NT2/D1 (cell line): ENCODE measurements at regions not wholly inside any gene's neighbourhood (a gene's known extent, or its start where the extent isn't known, plus 50 kb on each side); places are given as distances from the start of the nearest gene placed in this dataset.

Experiments used
- DNase-seq: peaks from one replicate; pipeline ENCODE4 v3.0.0-alpha.2; 2011; ENCODE audit warnings: low read depth, low spot score
- H3K27me3 ChIP-seq: 2 replicates; pipeline ENCODE4 v1.6.0; 2011; ENCODE audit warnings: mild to moderate bottlenecking; ENCODE audit not compliant: insufficient read length, insufficient read depth
- H3K36me3 ChIP-seq: 2 replicates; pipeline ENCODE4 v1.6.1; 2011; ENCODE audit warnings: mild to moderate bottlenecking, low read length, mixed read lengths; ENCODE audit not compliant: insufficient read depth, insufficient read length
- H3K4me1 ChIP-seq: 2 replicates; pipeline ENCODE4 v1.5.1; 2011; ENCODE audit not compliant: insufficient read depth, insufficient read length
- H3K4me3 ChIP-seq: 2 replicates; pipeline ENCODE4 v1.5.1; 2011; ENCODE audit warnings: low read depth; ENCODE audit not compliant: insufficient read length
- H3K9ac ChIP-seq: 2 replicates; pipeline ENCODE4 v1.6.0; 2011; ENCODE audit warnings: low read depth; ENCODE audit not compliant: insufficient read length
- H3K9me3 ChIP-seq: 2 replicates; pipeline ENCODE4 v1.5.1; 2011; ENCODE audit warnings: mild to moderate bottlenecking, low read length; ENCODE audit not compliant: insufficient read depth
- SUZ12 ChIP-seq: IDR thresholded peaks from 2 replicates; pipeline ENCODE4 v1.6.1; 2011; ENCODE audit not compliant: insufficient read length, insufficient read depth; ENCODE audit errors: extremely low read depth
- YY1 ChIP-seq: IDR thresholded peaks from 2 replicates; pipeline ENCODE4 v1.6.1; 2011; ENCODE audit not compliant: insufficient read length, insufficient read depth
- ZNF274 ChIP-seq: IDR thresholded peaks from 2 replicates; pipeline ENCODE4 v1.6.1; 2011; ENCODE audit warnings: mild to moderate bottlenecking, low read depth, low read length

DNA sequence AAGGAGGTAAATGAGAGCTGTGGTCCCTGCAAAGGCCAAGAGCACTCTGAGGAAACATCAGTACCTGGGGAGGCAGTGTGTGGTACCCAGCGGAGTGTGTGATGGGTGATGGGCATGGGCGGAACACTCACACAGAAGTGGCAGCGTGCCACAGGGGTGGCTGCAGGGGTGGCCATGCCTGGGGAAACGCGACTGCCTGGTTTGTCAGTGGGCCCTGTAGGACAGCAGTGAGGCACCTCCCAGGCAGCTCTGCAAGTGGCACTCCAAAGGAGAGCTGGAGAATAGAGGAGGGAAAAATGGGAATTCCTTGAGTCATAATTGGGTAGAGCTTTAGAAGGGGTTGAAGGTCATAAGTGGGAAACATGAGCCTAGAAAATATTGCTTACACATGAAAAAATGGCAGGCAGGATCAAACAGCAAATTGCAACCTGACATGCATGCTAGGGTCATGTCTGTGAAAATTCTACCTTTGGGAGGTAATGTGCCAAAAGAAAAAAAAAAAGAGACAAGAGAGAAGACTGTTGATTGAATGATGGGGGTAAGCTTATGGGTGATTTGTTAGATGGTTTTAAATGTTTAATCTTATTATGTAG lies 138.4 kb downstream of the RPLP1 start:
- Histone ChIP-seq H3K9ac (no peak overlapping the region), H3K4me1 (peaks cover 4% of the 10 kb centered on the region), H3K27me3 (no peaks in the 10 kb centered on the region), H3K4me3 (no peak overlapping the region), H3K9me3 (no peaks in the 10 kb centered on the region), H3K36me3 (no peaks in the 10 kb centered on the region)
- no peak for DNase-seq
- TF ChIP-seq SUZ12, result no peak
- TF ChIP-seq YY1, result no peak
- TF ChIP-seq ZNF274, result no peak

DNA sequence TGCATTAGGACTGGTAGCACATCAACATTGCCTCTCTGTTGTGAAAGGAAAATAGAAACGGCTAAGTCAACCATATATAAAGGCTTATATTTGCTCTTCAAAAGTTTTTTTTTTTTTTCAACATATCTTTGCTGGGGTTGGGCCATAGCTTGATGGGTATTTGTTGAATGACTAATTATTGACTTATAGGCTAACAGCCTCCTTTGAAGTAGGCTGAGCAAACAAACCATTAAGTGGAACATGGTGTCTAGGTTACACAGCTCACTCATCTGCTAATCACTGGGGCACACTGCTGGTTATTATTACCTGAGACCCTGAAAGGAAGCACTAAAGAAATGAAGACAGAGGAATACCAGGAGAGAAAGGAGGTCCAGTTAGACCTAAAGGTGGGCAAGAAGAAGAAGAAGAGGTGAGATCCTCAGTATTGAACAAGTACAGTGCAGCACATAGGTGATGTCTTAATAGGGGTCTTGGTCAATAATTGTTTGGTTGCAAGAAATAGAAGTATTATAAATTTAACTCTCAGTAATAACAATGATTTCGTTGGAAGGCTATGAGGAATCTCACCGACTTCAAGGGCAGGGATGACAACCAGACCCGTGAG lies 139.4 kb downstream of the RPLP1 start:
- no peak for DNase-seq

GRCh38 chr15:69592954-69593353 lies 140.3 kb downstream of the RPLP1 start:
- no peak for DNase-seq
- no peaks in the 10 kb centered on the region for H3K9me3 ChIP-seq
- H3K4me3 ChIP-seq, result no peak overlapping the region
- no peak overlapping the region for H3K9ac ChIP-seq
- no peak for TF ChIP-seq ZNF274
- TF ChIP-seq SUZ12, result no peak
- TF ChIP-seq YY1, result no peak
- no peaks in the 10 kb centered on the region for H3K36me3 ChIP-seq
- peaks cover 4% of the 10 kb centered on the region for H3K4me1 ChIP-seq
- no peaks in the 10 kb centered on the region for H3K27me3 ChIP-seq

More for the DNA sequence above, 139.4 kb downstream of the RPLP1 start:
- TF ChIP-seq SUZ12, result no peak
- Histone ChIP-seq H3K9me3 (no peaks in the 10 kb centered on the region), H3K27me3 (no peaks in the 10 kb centered on the region), H3K9ac (no peak overlapping the region), H3K36me3 (no peaks in the 10 kb centered on the region), H3K4me1 (peaks cover 4% of the 10 kb centered on the region), H3K4me3 (no peak overlapping the region)

DNA sequence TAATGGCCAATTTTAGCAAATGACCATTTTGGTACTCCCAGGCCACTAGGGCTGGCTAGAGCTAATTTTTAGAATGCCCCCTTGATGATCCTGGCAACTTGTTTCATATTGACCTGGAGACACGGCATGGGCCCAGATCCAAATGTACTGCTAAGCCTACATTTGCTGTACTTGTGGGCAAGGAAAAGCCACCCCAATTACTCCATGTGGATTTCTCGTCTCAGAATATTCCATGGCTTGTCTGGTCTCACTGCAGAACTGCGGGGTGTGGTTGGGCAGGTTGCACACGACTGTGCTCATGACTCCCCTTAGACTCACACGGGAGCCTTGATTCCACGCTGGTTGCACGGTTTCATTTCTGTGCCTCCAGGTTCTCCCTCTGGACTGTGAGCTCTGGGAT lies 140.9 kb downstream of the RPLP1 start:
- Histone ChIP-seq H3K9ac (no peak overlapping the region), H3K4me3 (no peak overlapping the region), H3K4me1 (peaks cover 4% of the 10 kb centered on the region), H3K36me3 (no peaks in the 10 kb centered on the region), H3K27me3 (no peaks in the 10 kb centered on the region), H3K9me3 (no peaks in the 10 kb centered on the region)
- no peak for DNase-seq
- TF ChIP-seq SUZ12, result no peak
- no peak for TF ChIP-seq ZNF274
- TF ChIP-seq YY1, result no peak

DNA sequence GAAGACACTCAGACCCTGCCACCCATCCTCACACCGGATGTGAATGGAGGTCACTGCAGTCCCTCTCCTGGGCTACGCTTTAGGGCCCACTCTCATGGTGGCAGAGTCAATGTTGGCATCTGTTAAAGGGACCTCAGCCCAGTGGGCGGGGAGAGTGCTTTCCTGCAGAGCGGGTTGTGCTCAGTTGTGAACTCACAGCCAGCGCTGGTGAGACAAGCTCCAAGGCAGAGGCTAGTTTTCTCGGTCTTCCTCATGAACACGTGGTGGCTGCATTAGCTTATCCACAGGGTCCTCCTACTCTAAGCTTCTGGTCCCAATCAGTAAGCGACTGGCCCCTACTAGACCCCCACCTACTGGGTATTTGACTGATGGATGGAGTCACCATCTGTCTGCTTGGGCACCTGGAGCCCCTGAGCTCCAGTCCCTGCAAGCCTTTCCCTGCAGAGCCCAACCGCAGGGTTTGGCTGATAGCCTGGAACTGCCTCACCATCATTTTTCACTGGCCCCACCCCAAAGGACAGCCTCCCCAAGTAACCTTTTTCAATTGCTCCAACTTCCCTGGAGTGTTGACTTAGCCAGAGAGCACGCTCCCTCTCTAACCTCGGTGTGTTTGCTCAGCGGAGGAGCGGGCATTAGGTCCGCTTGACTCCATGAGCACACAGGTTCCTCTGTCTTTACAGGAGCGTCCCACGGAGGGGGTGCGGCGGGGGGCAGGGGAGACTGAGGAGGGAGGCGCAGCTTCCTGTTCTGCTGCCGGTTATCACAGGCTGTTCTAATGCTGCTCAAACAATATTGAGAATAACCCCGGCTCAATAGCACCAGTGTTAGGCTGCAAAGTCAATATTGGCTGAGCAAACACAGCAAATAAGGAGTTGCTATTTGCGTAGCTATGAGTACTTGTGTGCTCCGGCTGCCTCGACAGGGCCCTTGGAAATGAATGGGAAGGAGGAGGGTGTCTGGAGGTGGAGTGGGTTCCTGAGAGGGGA lies 141.7 kb downstream of the RPLP1 start:
- Histone ChIP-seq H3K9me3 (no peaks in the 10 kb centered on the region), H3K27me3 (no peaks in the 10 kb centered on the region), H3K4me1 (peaks cover 4% of the 10 kb centered on the region), H3K4me3 (no peak overlapping the region), H3K36me3 (no peaks in the 10 kb centered on the region), H3K9ac (no peak overlapping the region)
- TF ChIP-seq ZNF274 (no peak), YY1 (no peak), SUZ12 (no peak)
- DNase-seq, result no peak

DNA sequence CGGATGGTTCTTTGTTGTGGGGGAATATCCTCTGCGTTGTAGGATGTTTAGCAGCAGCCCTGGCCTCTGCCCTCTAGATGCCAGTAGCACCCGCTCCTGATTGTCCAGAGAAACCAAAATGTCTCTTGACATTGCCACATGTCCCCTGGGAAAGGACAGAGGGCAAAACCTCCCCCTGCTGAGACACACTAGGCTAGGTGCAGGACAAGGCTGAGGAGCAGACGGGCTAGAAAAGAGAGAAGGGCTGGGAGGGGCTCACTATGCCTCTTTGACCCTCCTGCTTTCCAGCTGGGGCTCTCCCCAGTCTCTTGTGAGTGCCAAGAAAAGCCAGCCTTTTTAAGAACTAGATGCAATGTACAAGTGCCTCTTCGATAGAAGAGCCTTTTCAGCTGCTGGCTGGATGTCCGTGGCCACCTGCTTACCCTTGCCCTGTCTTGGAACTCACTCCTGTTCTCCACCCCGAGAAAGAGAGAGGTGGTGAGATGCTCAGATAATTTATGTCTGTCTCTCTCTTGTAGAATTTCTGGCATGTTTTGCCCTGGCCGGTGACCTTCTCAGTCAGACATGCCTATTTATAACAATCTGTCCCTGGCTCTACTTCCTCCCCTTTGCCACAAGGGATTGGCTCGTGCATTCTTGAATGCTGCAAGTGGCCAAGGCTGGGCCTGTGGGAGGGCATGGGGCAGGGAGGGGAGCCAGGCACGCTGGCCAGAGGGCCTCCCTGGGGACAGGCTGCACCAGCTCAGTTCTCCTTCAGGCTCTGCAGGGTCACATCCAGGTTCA lies 142.6 kb downstream of the RPLP1 start:
- H3K4me3 ChIP-seq, result no peak overlapping the region
- no peak overlapping the region for H3K9ac ChIP-seq
- no peaks in the 10 kb centered on the region for H3K27me3 ChIP-seq
- DNase-seq, result no peak
- H3K4me1 ChIP-seq, result peaks cover 4% of the 10 kb centered on the region
- TF ChIP-seq YY1 (no peak), SUZ12 (no peak), ZNF274 (no peak)
- no peaks in the 10 kb centered on the region for H3K9me3 ChIP-seq
- no peaks in the 10 kb centered on the region for H3K36me3 ChIP-seq

DNA sequence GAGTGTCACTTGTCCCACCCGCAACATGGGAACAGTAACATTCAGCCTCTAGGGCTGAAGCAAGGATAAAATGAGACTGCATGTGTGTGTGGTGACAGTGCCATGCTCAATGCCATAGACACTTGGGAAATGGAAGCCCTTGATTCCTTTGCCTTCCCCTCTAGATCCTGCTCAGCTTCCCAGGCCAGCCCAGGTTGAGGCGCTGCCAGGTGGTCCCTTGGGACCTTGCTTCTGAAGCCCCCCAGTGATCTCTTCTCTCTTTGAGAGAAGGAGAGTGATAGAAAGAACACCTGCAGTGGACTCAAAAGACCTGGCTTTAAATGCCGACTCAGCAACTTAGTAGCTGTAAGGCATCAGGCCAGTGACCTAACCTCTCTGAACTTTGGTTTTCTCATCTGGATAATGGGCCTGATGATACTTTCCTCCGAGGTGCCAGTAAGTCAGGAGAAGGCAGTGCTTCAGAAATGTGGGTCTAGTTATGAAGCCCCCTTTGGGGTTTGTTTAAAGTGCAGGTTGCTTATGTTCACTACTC lies 144.5 kb downstream of the RPLP1 start:
- H3K4me1 ChIP-seq, result peaks cover 4% of the 10 kb centered on the region

More for the DNA sequence above, 144.5 kb downstream of the RPLP1 start:
- TF ChIP-seq ZNF274 (no peak), SUZ12 (no peak), YY1 (no peak)
- DNase-seq, result no peak
- H3K9ac ChIP-seq, result no peak overlapping the region
- no peak overlapping the region for H3K4me3 ChIP-seq
- no peaks in the 10 kb centered on the region for H3K9me3 ChIP-seq
- H3K36me3 ChIP-seq, result no peaks in the 10 kb centered on the region
- no peaks in the 10 kb centered on the region for H3K27me3 ChIP-seq
